Activated naive CD4-positive, alpha-beta T cell treated with anti-CD3 and anti-CD28 coated beads, Interleukin-2, amount 10 ng/mL, durations not matched to agents 7 days and 5 days (primary cell): ENCODE measurements at regions not wholly inside any gene's neighbourhood (a gene's known extent, or its start where the extent isn't known, plus 50 kb on each side); places are given as distances from the start of the nearest gene placed in this dataset.
"Not testable (repeated sequence)": the region's sequence is repeated elsewhere in the genome, so short reads cannot be mapped to it uniquely, and the experiment has no call there.

Experiments
- CTCF ChIA-PET: fragments of 350-600 bp; sonication (Branson Sonifier 250); formaldehyde crosslinking; loops from one replicate; lab custom pipeline; 2021; ENCODE audit warnings: antibody characterized with exemption; lab: Charles Lee
- DNase-seq: peaks from one replicate; pipeline ENCODE4 v3.0.0-alpha.2; 2020
- H3K27ac Mint-ChIP-seq: one replicate; pipeline ENCODE4 v1.8.0; 2021; ENCODE audit warnings: mild to moderate bottlenecking, moderate library complexity, mixed read lengths
- H3K27me3 Mint-ChIP-seq: one replicate; pipeline ENCODE4 v1.8.0; 2021; ENCODE audit warnings: mild to moderate bottlenecking, mixed read lengths
- H3K36me3 Mint-ChIP-seq: one replicate; pipeline ENCODE4 v1.8.0; 2021; ENCODE audit warnings: mixed read lengths
- H3K4me1 Mint-ChIP-seq: one replicate; pipeline ENCODE4 v1.8.0; 2021; ENCODE audit warnings: mixed read lengths
- H3K4me3 Mint-ChIP-seq: one replicate; pipeline ENCODE4 v1.8.0; 2021; ENCODE audit warnings: mild to moderate bottlenecking, moderate library complexity, mixed read lengths
- H3K9me3 Mint-ChIP-seq: one replicate; pipeline ENCODE4 v1.8.0; 2021; ENCODE audit warnings: mixed read lengths

DNA sequence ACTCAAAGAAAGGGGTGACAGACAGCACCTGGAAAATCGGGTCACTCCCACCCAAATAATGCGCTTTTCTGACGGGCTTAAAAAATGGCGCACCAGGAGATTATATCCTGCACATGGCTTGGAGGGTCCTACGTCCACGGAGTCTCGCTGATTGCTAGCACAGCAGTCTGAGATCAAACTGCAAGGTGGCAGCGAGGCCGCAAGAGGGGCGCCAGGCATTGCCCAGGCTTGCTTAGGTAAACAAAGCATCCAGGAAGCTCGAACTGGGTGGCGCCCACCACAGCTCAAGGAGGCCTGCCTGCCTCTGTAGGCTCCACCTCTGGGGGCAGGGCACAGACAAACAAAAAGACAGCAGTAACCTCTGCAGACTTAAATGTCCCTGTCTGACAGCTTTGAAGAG is 741.5 kb downstream of the BCKDHB start:
- CTCF ChIA-PET, H3K27ac Mint-ChIP-seq, H3K27me3 Mint-ChIP-seq, H3K4me3 Mint-ChIP-seq, H3K36me3 Mint-ChIP-seq, H3K4me1 Mint-ChIP-seq, DNase-seq: not testable (repeated sequence)
- peaks cover 21% of the 10 kb centered on the region for H3K9me3 Mint-ChIP-seq

GRCh38 chr6:80832337-80832736 is 725.9 kb downstream of the BCKDHB start:
- no peak for DNase-seq
- no peaks in the 10 kb centered on the region for H3K4me1 Mint-ChIP-seq
- no peak overlapping the region for H3K27ac Mint-ChIP-seq
- no peak overlapping the region for H3K4me3 Mint-ChIP-seq
- no peaks in the 10 kb centered on the region for H3K36me3 Mint-ChIP-seq
- CTCF ChIA-PET, result no interaction called here
- H3K27me3 Mint-ChIP-seq, result no peaks in the 10 kb centered on the region
- peaks cover 2% of the 10 kb centered on the region for H3K9me3 Mint-ChIP-seq

DNA sequence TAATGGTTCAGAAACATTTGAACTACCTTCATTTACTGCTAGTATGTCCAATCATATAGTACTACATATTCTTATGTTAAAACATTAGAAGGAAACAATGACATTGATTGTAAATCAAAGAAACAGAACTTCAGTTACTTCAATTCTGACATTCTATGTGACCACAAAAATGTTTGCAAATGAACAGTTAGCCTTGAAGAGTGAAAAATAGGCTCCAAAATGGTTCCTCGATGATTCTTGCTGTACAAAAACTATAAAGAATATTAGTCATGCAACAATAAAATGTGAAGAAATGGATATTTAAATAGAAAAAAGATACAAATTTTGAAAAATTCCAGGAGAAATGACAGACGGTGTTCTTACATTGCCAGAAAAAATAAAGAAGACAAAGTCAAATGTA is 686.9 kb downstream of the BCKDHB start:
- H3K36me3 Mint-ChIP-seq, result no peaks in the 10 kb centered on the region
- H3K4me1 Mint-ChIP-seq, result no peaks in the 10 kb centered on the region
- no peak for DNase-seq
- CTCF ChIA-PET, result no interaction called here
- H3K4me3 Mint-ChIP-seq, result no peak overlapping the region
- no peaks in the 10 kb centered on the region for H3K27me3 Mint-ChIP-seq
- no peak overlapping the region for H3K27ac Mint-ChIP-seq
- no peaks in the 10 kb centered on the region for H3K9me3 Mint-ChIP-seq

DNA sequence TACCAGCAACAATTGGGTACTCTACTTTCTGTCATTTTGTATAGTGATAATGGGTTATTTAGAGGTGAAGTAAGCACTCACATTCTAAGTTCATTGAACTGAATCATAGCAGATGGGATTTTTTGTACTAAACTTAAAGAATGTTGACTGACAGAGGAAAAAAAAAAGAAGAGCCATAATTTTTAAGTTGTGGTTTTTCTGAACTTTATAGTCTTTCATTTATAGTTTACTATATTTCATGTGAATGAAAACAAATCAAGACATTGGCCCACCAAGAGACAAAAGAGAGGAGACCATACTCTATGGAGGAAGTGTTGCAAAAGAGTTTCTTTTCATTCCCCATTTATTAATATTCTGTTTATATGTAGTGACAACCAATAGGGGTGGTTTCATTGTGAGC is 685.7 kb downstream of the BCKDHB start:
- Mint-ChIP-seq H3K36me3 (no peaks in the 10 kb centered on the region), H3K9me3 (no peaks in the 10 kb centered on the region), H3K4me3 (no peak overlapping the region), H3K4me1 (no peaks in the 10 kb centered on the region), H3K27ac (no peak overlapping the region), H3K27me3 (no peaks in the 10 kb centered on the region)
- CTCF ChIA-PET, result no interaction called here
- no peak for DNase-seq

DNA sequence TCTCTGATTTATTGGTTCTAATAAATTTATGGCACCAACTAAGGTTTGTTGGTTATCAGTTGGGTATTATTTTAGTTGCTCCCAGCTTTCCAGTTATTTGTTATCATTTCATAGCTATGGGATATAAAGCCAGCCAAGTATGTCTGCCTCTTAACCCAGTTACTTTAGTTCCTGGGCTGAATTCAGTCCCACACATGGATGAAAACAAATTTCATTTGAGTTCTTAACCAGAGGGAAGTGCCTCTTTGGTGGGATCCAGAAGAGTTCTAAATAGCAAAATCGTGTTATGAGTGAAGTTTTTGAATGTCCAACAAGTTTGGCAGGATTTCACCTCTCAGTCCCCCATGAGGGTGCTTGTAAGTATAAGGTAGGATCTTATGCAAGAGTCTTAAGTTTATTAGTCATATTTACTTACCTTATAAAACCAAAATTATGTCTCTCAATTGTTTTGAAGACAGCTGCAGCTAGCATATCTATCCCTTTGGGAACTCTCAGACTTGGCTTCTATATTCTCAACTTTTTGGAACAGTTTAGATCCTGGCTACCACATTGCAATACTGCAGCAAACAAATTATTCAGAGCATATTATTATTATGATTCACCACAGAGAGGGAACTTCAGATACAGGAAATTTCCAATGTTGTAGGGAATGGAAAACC is 683.6 kb downstream of the BCKDHB start:
- Mint-ChIP-seq H3K9me3 (peaks cover 2% of the 10 kb centered on the region), H3K4me3 (no peak overlapping the region), H3K27ac (no peak overlapping the region), H3K27me3 (no peaks in the 10 kb centered on the region), H3K4me1 (no peaks in the 10 kb centered on the region), H3K36me3 (no peaks in the 10 kb centered on the region)
- CTCF ChIA-PET, result no interaction called here
- no peak for DNase-seq

DNA sequence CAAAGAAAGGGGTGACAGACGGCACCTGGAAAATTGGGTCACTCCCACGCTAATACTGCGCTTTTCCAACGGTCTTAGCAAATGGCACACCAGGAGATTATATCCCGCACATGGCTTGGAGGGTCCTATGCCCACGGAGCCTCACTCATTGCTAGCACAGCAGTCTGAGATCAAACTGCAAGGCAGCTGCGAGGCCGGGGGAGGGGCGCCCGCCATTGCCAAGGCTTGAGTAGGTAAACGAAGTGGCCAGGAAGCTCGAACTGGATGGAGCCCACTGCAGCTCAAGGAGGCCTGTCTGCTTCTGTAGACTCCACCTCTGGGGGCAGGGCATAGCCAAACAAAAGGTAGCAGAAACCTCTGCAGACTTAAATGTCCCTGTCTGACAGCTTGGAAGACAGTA is 676.8 kb downstream of the BCKDHB start:
- H3K27ac Mint-ChIP-seq, H3K36me3 Mint-ChIP-seq, H3K27me3 Mint-ChIP-seq, CTCF ChIA-PET, H3K4me3 Mint-ChIP-seq, DNase-seq, H3K4me1 Mint-ChIP-seq: not testable (repeated sequence)
- peaks cover 13% of the 10 kb centered on the region for H3K9me3 Mint-ChIP-seq

DNA sequence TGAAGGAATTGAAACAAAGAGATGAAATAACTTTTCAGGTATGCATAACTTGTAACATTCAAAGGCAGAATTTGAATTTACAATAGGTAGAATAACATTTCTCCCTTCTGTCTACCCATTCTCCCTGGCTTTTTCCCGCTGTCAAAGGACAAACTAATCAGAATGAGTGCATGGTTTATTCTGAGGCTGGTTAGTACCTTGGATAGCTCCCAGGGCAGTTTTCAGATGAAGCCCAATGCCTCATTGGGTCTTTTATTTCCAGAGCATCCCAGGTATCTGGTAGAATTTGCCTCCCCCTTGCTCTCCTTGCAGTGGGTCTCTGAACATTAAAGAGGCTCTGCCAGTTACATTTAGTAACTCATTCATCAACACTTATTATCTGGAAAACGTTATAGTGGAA is 665.5 kb downstream of the BCKDHB start:
- CTCF ChIA-PET, result no interaction called here
- Mint-ChIP-seq H3K36me3 (no peaks in the 10 kb centered on the region), H3K9me3 (no peaks in the 10 kb centered on the region), H3K27me3 (no peaks in the 10 kb centered on the region), H3K27ac (no peak overlapping the region), H3K4me3 (no peak overlapping the region), H3K4me1 (no peaks in the 10 kb centered on the region)
- no peak for DNase-seq

DNA sequence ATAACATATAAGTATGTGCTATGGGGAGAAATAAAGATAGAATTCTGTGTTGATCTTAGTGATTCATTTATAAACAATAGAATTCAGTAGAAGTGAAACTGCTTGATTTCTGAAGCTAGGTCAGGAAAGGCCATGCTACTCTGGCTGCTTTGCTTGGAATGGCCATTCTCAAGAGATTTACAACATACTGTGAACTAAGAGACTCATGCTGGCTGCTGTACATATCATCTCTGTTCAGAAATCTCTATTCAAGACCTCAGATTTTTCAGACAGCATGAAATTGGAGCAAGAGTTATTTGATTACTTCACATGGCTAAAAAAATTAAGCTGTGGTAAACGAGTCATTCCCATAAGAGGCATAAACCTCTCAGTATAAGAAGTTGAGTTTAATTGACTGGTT is 662.6 kb downstream of the BCKDHB start:
- no peaks in the 10 kb centered on the region for H3K9me3 Mint-ChIP-seq
- no peaks in the 10 kb centered on the region for H3K36me3 Mint-ChIP-seq
- H3K4me1 Mint-ChIP-seq, result no peaks in the 10 kb centered on the region
- CTCF ChIA-PET, result no interaction called here
- H3K27ac Mint-ChIP-seq, result no peak overlapping the region
- H3K4me3 Mint-ChIP-seq, result no peak overlapping the region
- DNase-seq, result no peak
- no peaks in the 10 kb centered on the region for H3K27me3 Mint-ChIP-seq

DNA sequence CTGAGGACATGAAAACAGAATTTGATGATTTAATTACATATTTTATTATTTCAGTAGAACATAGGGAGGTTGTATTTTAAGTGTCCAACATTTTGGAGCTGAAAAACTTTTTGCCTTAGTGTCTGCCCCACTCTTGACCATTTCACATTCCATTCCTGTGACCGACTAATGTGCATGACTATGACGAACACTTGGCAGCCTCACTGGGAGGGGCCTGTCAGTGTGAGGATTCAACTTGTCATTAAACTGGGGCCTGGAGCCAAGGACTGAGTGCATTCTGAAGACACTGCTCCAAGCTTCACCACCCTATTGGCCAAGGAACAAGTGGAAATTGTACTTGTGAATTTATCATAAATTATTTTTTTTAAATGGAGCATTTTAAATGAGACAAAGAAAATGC is 661.3 kb downstream of the BCKDHB start:
- no peak for DNase-seq
- Mint-ChIP-seq H3K4me1 (no peaks in the 10 kb centered on the region), H3K36me3 (no peaks in the 10 kb centered on the region), H3K4me3 (no peak overlapping the region), H3K9me3 (peaks cover 2% of the 10 kb centered on the region), H3K27ac (no peak overlapping the region), H3K27me3 (no peaks in the 10 kb centered on the region)
- CTCF ChIA-PET, result no interaction called here

- H3K27ac Mint-ChIP-seq, result no peak overlapping the region
- DNase-seq, result no peak
- H3K4me3 Mint-ChIP-seq, result no peak overlapping the region
- no peaks in the 10 kb centered on the region for H3K4me1 Mint-ChIP-seq
- no peaks in the 10 kb centered on the region for H3K27me3 Mint-ChIP-seq
- CTCF ChIA-PET, result no interaction called here
- H3K36me3 Mint-ChIP-seq, result no peaks in the 10 kb centered on the region
- H3K9me3 Mint-ChIP-seq, result peaks cover 6% of the 10 kb centered on the region
Observed at GRCh38 chr6:80744213-80744612, 637.7 kb downstream of the BCKDHB start.

DNA sequence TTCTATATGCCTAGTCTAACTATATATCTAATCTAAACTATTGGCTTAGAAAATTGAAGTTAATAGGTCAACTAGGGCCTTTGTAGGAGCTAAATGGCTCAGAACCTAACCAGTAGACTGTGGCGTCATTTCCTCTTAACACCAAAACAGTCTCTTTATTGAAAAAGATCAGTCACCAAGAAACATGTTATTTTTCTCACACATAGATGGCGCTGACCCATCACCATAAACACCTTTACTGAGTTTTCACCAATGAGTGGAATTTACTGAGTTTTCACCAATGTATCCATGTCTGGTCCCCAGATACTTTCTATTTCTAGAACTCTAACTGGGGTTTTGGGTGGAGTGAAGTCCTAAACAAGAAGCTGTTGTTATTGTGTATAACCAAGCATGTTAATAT is 636.0 kb downstream of the BCKDHB start:
- H3K9me3 Mint-ChIP-seq, result peaks cover 6% of the 10 kb centered on the region
- H3K4me3 Mint-ChIP-seq, result no peak overlapping the region
- H3K27me3 Mint-ChIP-seq, result no peaks in the 10 kb centered on the region
- H3K36me3 Mint-ChIP-seq, result no peaks in the 10 kb centered on the region
- DNase-seq, result no peak
- CTCF ChIA-PET, result no interaction called here
- no peaks in the 10 kb centered on the region for H3K4me1 Mint-ChIP-seq
- no peak overlapping the region for H3K27ac Mint-ChIP-seq

GRCh38 chr6:80733641-80734040 is 627.2 kb downstream of the BCKDHB start:
- H3K27ac Mint-ChIP-seq, result no peak overlapping the region
- no peaks in the 10 kb centered on the region for H3K27me3 Mint-ChIP-seq
- CTCF ChIA-PET, result no interaction called here
- H3K36me3 Mint-ChIP-seq, result no peaks in the 10 kb centered on the region
- no peaks in the 10 kb centered on the region for H3K4me1 Mint-ChIP-seq
- no peaks in the 10 kb centered on the region for H3K9me3 Mint-ChIP-seq
- no peak overlapping the region for H3K4me3 Mint-ChIP-seq
- no peak for DNase-seq

DNA sequence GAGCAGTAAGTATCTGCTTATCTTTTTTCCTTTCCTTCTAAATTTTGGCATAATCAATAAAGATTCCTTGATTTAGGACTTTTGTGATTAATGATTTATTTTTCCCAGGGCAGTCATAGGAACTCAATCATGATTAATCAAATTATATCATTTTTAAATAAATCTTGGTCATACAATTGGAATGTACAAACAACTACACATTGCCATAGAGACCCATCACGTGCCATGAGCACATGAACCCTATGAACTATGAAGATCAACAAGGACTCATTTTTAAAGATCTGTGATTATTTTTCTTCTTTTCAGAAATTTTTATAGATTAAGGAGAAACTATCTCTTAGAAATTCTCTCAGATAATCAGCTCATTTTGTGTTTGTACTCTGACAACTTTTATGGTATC is 622.4 kb downstream of the BCKDHB start:
- Mint-ChIP-seq H3K27me3 (no peaks in the 10 kb centered on the region), H3K4me3 (no peak overlapping the region), H3K27ac (no peak overlapping the region), H3K36me3 (no peaks in the 10 kb centered on the region), H3K9me3 (no peaks in the 10 kb centered on the region), H3K4me1 (no peaks in the 10 kb centered on the region)
- no peak for DNase-seq
- CTCF ChIA-PET, result no interaction called here

DNA sequence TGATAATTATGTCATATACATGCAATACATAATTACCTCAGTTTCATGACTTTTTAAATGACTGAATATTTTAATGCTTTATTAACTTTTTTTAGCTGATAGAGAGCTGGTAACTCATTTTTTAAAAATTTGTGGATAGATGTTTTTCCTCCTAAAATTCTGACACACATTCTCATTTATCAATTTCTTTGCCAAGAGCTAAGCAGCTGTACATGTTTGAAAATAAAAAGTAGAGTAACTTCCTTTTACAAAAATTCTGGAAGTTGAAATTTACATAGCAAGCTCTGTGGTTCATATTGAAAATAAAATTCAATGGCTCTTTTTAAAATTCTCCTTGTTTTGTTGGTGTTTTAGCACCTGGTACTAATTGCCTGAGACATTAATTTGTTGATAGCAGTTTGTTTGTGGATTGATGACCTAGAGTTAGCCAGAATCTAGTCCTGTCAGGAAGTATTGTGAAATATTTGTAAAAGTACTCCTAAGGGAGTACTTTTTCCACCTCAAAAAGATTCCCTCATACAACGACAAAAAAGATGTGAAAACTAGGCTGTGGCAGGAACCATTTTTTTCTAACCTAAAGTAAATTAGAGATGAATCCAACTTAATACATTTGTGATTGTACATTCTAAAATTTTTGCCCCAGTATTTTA is 621.8 kb downstream of the BCKDHB start:
- H3K4me1 Mint-ChIP-seq, result no peaks in the 10 kb centered on the region
- no peak overlapping the region for H3K4me3 Mint-ChIP-seq

DNA sequence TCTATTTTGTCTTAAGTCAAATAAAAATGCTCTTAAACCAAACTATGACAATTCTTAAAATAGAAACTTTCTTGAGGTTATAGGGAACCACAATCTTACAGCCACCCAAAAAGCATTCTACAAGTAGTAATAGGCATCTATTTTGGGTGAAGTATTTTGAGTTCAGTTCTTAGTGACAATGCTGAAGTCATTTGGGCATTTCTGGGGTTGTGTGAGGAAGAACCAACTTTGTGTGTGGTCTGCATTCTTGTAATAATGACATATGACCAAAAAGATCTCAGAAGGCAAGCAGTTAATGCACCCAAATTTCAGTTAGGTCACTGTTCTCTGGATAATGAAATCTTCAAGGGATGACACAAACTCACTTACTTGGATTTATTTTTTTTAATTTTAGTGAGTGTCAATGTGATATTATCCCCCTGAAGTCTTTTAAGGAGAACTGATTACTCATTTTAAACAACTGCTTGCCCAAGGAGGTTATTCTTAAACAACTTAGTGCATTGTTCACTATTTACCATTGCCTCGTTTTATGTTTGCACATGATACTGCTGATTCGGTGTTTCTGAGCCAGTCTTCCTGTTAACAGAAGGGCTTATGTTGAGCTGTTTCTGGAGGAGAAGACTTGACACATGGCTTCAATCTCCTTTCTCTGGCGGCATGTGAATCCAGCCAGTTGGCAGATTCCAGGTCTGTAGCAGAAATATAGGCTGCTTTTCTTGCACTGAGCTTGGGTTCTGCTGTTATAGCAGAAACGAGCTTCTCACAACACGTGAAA is 618.9 kb downstream of the BCKDHB start:
- no peak overlapping the region for H3K4me3 Mint-ChIP-seq
- H3K4me1 Mint-ChIP-seq, result no peaks in the 10 kb centered on the region
- H3K27me3 Mint-ChIP-seq, result no peaks in the 10 kb centered on the region
- no peak overlapping the region for H3K27ac Mint-ChIP-seq
- H3K9me3 Mint-ChIP-seq, result no peaks in the 10 kb centered on the region
- DNase-seq, result no peak
- CTCF ChIA-PET, result no interaction called here
- no peaks in the 10 kb centered on the region for H3K36me3 Mint-ChIP-seq

More for the DNA sequence above, 621.8 kb downstream of the BCKDHB start:
- no peak for DNase-seq
- Mint-ChIP-seq H3K27ac (no peak overlapping the region), H3K9me3 (no peaks in the 10 kb centered on the region), H3K36me3 (no peaks in the 10 kb centered on the region), H3K27me3 (no peaks in the 10 kb centered on the region)
- CTCF ChIA-PET, result no interaction called here
